ENCODE measurements at regions not wholly inside any gene's neighbourhood (a gene's known extent, or its start where the extent isn't known, plus 50 kb on each side); places are given as distances from the start of the nearest gene placed in this dataset.

DNA sequence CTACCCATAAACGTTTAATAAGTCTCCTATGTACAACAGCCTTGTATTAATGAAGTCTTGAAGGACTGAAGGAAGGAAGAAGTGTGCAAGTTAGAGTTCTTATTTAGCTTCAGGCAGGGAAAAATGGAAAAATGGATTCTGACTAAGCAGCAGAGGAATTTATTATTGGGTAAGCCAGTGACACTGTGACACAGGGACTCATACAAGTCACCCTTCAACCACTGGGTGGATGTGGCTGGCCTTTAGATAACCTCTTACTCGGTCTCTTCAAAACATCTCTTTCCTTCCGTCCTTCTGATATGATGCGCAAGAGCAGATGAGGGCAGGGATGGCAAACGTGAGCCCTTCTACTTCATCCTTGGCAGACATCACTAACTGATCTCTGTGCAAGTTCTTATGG lies 145.6 kb downstream of the DHX35 start:
- TF ChIP-seq ZNF37A (tag by site-specific recombination; IDR thresholded peaks at IDR 0.05): no peak
- no peak for TF ChIP-seq ZNF211 (tag by site-specific recombination; IDR thresholded peaks at IDR 0.05; ENCODE audit: low read depth)
- TF ChIP-seq ZNF311 (tag by site-specific recombination; IDR thresholded peaks at IDR 0.05; ENCODE audit: borderline replicate concordance): no peak
- TF ChIP-seq ZNF133 (tag by site-specific recombination; IDR thresholded peaks at IDR 0.05): no peak
- ChIA-PET CTCF (no interaction called here), POLR2A (no interaction called here)
- Histone ChIP-seq H3K9me3 (ENCODE audit: control insufficient read depth, insufficient read depth, low read depth, low read length) (no peaks in the 10 kb centered on the region), H3K27ac (ENCODE audit: extremely low read depth, low read depth, low read length) (no peak overlapping the region), H3K36me3 (ENCODE audit: control insufficient read depth in 2 of 2, insufficient read depth in 1 of 2, low read length in 2 of 2) (no peaks in the 10 kb centered on the region), H3K4me3 (ENCODE audit: low read depth, low read length) (no peak overlapping the region), H3K4me1 (ENCODE audit: control insufficient read depth, insufficient read depth, low read length) (no peaks in the 10 kb centered on the region)

GRCh38 chr20:39106791-39107190 lies 144.6 kb downstream of the DHX35 start:
- ChIA-PET POLR2A (no interaction called here), CTCF (interaction anchor here (0.7 to 1.5 kb wide), 2 partner anchors 14 to 26 kb away, joined by 3 to 5 read pairs; no protein-coding TSS in a partner anchor)
- Histone ChIP-seq H3K4me3 (ENCODE audit: low read depth, low read length) (no peak overlapping the region), H3K4me1 (ENCODE audit: control insufficient read depth, insufficient read depth, low read length) (no peaks in the 10 kb centered on the region), H3K9me3 (ENCODE audit: control insufficient read depth, insufficient read depth, low read depth, low read length) (no peaks in the 10 kb centered on the region), H3K36me3 (ENCODE audit: control insufficient read depth in 2 of 2, insufficient read depth in 1 of 2, low read length in 2 of 2) (no peaks in the 10 kb centered on the region), H3K27ac (ENCODE audit: extremely low read depth, low read depth, low read length) (no peak overlapping the region)
- TF ChIP-seq ZBTB17 (tag by site-specific recombination; IDR thresholded peaks at IDR 0.05) (no peak), SALL2 (tag by site-specific recombination; IDR thresholded peaks at IDR 0.05; ENCODE audit: borderline replicate concordance) (no peak), ZNF560 (tag by site-specific recombination; IDR thresholded peaks at IDR 0.05; ENCODE audit: borderline replicate concordance) (no peak), ZNF830 (tag by site-specific recombination; IDR thresholded peaks at IDR 0.05; ENCODE audit: low read depth) (no peak), ZNF76 (tag by site-specific recombination; IDR thresholded peaks at IDR 0.05; ENCODE audit: borderline replicate concordance, low read depth) (no peak), ZNF514 (tag by site-specific recombination; IDR thresholded peaks at IDR 0.05) (no peak), ZNF175 (tag by site-specific recombination; IDR thresholded peaks at IDR 0.05) (no peak), ZNF610 (tag by site-specific recombination; IDR thresholded peaks at IDR 0.05; ENCODE audit: borderline replicate concordance) (no peak), ZEB2 (tag by site-specific recombination; IDR thresholded peaks at IDR 0.05) (no peak), ZNF837 (tag by site-specific recombination; IDR thresholded peaks at IDR 0.05) (no peak), KLF9 (tag by site-specific recombination; IDR thresholded peaks at IDR 0.05; ENCODE audit: low read depth) (no peak), ZNF544 (tag by site-specific recombination; IDR thresholded peaks at IDR 0.05) (no peak), WT1 (tag by site-specific recombination; IDR thresholded peaks at IDR 0.05) (no peak), ZNF785 (tag by site-specific recombination; IDR thresholded peaks at IDR 0.05) (no peak), ZNF473 (tag by site-specific recombination; IDR thresholded peaks at IDR 0.05) (no peak), ZNF266 (tag by site-specific recombination; IDR thresholded peaks at IDR 0.05; ENCODE audit: low read depth) (no peak), ZNF10 (tag by site-specific recombination; IDR thresholded peaks at IDR 0.05) (no peak), MZF1 (tag by site-specific recombination; IDR thresholded peaks at IDR 0.05; ENCODE audit: borderline replicate concordance) (no peak), MYNN (tag by site-specific recombination; IDR thresholded peaks at IDR 0.05; ENCODE audit: borderline replicate concordance) (no peak)
- TF ChIP-seq, protein P1, sequence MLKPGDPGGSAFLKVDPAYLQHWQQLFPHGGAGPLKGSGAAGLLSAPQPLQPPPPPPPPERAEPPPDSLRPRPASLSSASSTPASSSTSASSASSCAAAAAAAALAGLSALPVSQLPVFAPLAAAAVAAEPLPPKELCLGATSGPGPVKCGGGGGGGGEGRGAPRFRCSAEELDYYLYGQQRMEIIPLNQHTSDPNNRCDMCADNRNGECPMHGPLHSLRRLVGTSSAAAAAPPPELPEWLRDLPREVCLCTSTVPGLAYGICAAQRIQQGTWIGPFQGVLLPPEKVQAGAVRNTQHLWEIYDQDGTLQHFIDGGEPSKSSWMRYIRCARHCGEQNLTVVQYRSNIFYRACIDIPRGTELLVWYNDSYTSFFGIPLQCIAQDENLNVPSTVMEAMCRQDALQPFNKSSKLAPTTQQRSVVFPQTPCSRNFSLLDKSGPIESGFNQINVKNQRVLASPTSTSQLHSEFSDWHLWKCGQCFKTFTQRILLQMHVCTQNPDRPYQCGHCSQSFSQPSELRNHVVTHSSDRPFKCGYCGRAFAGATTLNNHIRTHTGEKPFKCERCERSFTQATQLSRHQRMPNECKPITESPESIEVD (tag by site-specific recombination; IDR thresholded peaks at IDR 0.05): no peak

GRCh38 chr20:39105551-39105950 lies 143.4 kb downstream of the DHX35 start:
- Histone ChIP-seq H3K36me3 (ENCODE audit: control insufficient read depth in 2 of 2, insufficient read depth in 1 of 2, low read length in 2 of 2) (no peaks in the 10 kb centered on the region), H3K4me3 (ENCODE audit: low read depth, low read length) (no peak overlapping the region), H3K27ac (ENCODE audit: extremely low read depth, low read depth, low read length) (no peak overlapping the region), H3K9me3 (ENCODE audit: control insufficient read depth, insufficient read depth, low read depth, low read length) (no peaks in the 10 kb centered on the region), H3K4me1 (ENCODE audit: control insufficient read depth, insufficient read depth, low read length) (no peaks in the 10 kb centered on the region)
- ChIA-PET CTCF (interaction anchor here (0.6 to 1.5 kb wide), 4 partner anchors 9 to 56 kb away, joined by 3 to 5 read pairs (median 4); no protein-coding TSS in a partner anchor), POLR2A (no interaction called here)
- TF ChIP-seq ZFP3 (tag by site-specific recombination; IDR thresholded peaks at IDR 0.05; ENCODE audit: low read depth) (no peak), ZNF362 (tag by site-specific recombination; IDR thresholded peaks at IDR 0.05) (no peak), OSR2 (tag by site-specific recombination; IDR thresholded peaks at IDR 0.05) (no peak), PRDM1 (tag by site-specific recombination; IDR thresholded peaks at IDR 0.05) (no peak), ZBTB1 (tag by site-specific recombination; IDR thresholded peaks at IDR 0.05) (no peak), ZNF335 (tag by site-specific recombination; conservative IDR thresholded peaks at IDR 0.05) (no peak)
- TF ChIP-seq, protein P2, sequence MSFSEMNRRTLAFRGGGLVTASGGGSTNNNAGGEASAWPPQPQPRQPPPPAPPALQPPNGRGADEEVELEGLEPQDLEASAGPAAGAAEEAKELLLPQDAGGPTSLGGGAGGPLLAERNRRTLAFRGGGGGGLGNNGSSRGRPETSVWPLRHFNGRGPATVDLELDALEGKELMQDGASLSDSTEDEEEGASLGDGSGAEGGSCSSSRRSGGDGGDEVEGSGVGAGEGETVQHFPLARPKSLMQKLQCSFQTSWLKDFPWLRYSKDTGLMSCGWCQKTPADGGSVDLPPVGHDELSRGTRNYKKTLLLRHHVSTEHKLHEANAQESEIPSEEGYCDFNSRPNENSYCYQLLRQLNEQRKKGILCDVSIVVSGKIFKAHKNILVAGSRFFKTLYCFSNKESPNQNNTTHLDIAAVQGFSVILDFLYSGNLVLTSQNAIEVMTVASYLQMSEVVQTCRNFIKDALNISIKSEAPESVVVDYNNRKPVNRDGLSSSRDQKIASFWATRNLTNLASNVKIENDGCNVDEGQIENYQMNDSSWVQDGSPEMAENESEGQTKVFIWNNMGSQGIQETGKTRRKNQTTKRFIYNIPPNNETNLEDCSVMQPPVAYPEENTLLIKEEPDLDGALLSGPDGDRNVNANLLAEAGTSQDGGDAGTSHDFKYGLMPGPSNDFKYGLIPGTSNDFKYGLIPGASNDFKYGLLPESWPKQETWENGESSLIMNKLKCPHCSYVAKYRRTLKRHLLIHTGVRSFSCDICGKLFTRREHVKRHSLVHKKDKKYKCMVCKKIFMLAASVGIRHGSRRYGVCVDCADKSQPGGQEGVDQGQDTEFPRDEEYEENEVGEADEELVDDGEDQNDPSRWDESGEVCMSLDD (tag by site-specific recombination; IDR thresholded peaks at IDR 0.05): no peak

Measured in HEK293 (cell line).